Epithelial cell of esophagus (primary cell): ENCODE measurements at regions not wholly inside any gene's neighbourhood (a gene's known extent, or its start where the extent isn't known, plus 50 kb on each side); places are given as distances from the start of the nearest gene placed in this dataset.
"Not testable (repeated sequence)": the region's sequence is repeated elsewhere in the genome, so short reads cannot be mapped to it uniquely, and the experiment has no call there.

Experiments
- DNase-seq: peaks from one replicate; pipeline ENCODE4 v3.0.0; 2010; ENCODE audit warnings: low read depth
- H3K4me3 ChIP-seq: 2 replicates; pipeline ENCODE4 v1.5.1; 2011; ENCODE audit warnings: mild to moderate bottlenecking, low read length, control low read depth
- CTCF ChIP-seq: IDR thresholded peaks from 2 replicates; pipeline ENCODE4 v1.5.1; 2011; ENCODE audit warnings: low read depth, mild to moderate bottlenecking, low read length, control low read depth, inconsistent platforms; ENCODE audit not compliant: insufficient read depth; ENCODE audit errors: missing control alignments

GRCh38 chr1:220453371-220453770 lies 74.6 kb upstream of the MARK1 start:
- DNase-seq: no peak
- no peak overlapping the region for H3K4me3 ChIP-seq
- no peak for TF ChIP-seq CTCF

- DNase-seq: peak; percentile 9
These were observed 76.4 kb upstream of the MARK1 start for GRCh38 chr1:220451532-220451931.

GRCh38 chr1:220450927-220451326 lies 77.0 kb upstream of the MARK1 start:
- TF ChIP-seq CTCF: no peak
- no peak for DNase-seq
- no peak overlapping the region for H3K4me3 ChIP-seq

More at GRCh38 chr1:220451532-220451931, 76.4 kb upstream of the MARK1 start:
- no peak overlapping the region for H3K4me3 ChIP-seq
- TF ChIP-seq CTCF: no peak

GRCh38 chr1:220448217-220448616 lies 79.7 kb upstream of the MARK1 start:
- no peak for TF ChIP-seq CTCF
- H3K4me3 ChIP-seq: no peak overlapping the region
- DNase-seq: no peak

GRCh38 chr1:220444586-220444985 lies 83.3 kb upstream of the MARK1 start:
- H3K4me3 ChIP-seq, DNase-seq: not testable (repeated sequence)

GRCh38 chr1:220441211-220441610 lies 86.7 kb upstream of the MARK1 start:
- no peak overlapping the region for H3K4me3 ChIP-seq
- peak; percentile 68 for DNase-seq
- TF ChIP-seq CTCF: no peak

GRCh38 chr1:220438741-220439140 lies 89.2 kb upstream of the MARK1 start:
- no peak overlapping the region for H3K4me3 ChIP-seq
- no peak for DNase-seq
- no peak for TF ChIP-seq CTCF

- no peak overlapping the region for H3K4me3 ChIP-seq
- no peak for TF ChIP-seq CTCF
- DNase-seq: peak; percentile 63
These were observed 95.5 kb upstream of the MARK1 start for GRCh38 chr1:220432408-220432807.
